SK-N-SH (cell line): ENCODE measurements at regions not wholly inside any gene's neighbourhood (a gene's known extent, or its start where the extent isn't known, plus 50 kb on each side); places are given as distances from the start of the nearest gene placed in this dataset.

Experiments
- CTCF ChIA-PET: fragments of 300-600, 350-600 bp; formaldehyde crosslinking; extraction: SDS; loops from one replicate; lab custom pipeline; 2021; lab: Yijun Ruan, JAX
- POLR2A ChIA-PET: fragments of 350-600 bp; sonication (Branson Sonifier 250); formaldehyde crosslinking; extraction: SDS; loops from one replicate; lab custom pipeline; 2020; ENCODE audit warnings: antibody characterized with exemption, inconsistent platforms; lab: Yijun Ruan, JAX
- DNase-seq: peaks from one replicate; pipeline ENCODE4 v3.0.0; 2012
- H2AFZ ChIP-seq: fragments of 200-600 bp; sonication (generic); 2 replicates; pipeline ENCODE4 v1.8.1; 2016; ENCODE audit warnings: antibody characterized with exemption, mild to moderate bottlenecking, low read depth
- H3F3A ChIP-seq: fragments of 200-600 bp; sonication (generic); replicated peaks from 2 replicates; pipeline ENCODE3; 2016; ENCODE audit warnings: antibody characterized with exemption, mild to moderate bottlenecking; ENCODE audit not compliant: insufficient read depth
- H3K27ac ChIP-seq, 2 experiments: fragments of 200-500 bp in 1 of 2; fragments of 200-600 bp in 1 of 2; sonication (Bioruptor generic) in 1 of 2; sonication (generic), shearing (Covaris generic) in 1 of 2; 2 replicates each; pipeline versions ENCODE4 v1.5.1 to v1.6.1; 2014 to 2016; ENCODE audit warnings: low read depth in 2 of 2, inconsistent platforms in 1 of 2, low read length in 1 of 2, mild to moderate bottlenecking in 1 of 2, mixed read lengths in 1 of 2
- H3K27me3 ChIP-seq: fragments of 200-600 bp; sonication (generic), shearing (Covaris generic); 2 replicates; pipeline ENCODE4 v1.6.1; 2016; ENCODE audit warnings: mixed run types; ENCODE audit not compliant: insufficient read depth
- H3K36me3 ChIP-seq, 2 experiments: fragments of 200-500 bp in 1 of 2; fragments of 200-600 bp in 1 of 2; sonication (Bioruptor generic) in 1 of 2; sonication (generic) in 1 of 2; replicated peaks in 1 of 2; 2 replicates each; pipeline versions ENCODE3 to v1.5.1; 2014 to 2016; ENCODE audit warnings: low read length in 1 of 2, mild to moderate bottlenecking in 1 of 2; ENCODE audit not compliant: insufficient read depth in 2 of 2, control insufficient read depth in 1 of 2
- H3K4me1 ChIP-seq, 2 experiments: fragments of 200-500 bp in 1 of 2; fragments of 200-600 bp in 1 of 2; sonication (Bioruptor generic) in 1 of 2; sonication (generic), shearing (Covaris generic) in 1 of 2; 2 replicates each; pipeline versions ENCODE4 v1.5.1 to v1.6.1; 2014 to 2016; ENCODE audit warnings: low read depth in 1 of 2, low read length in 1 of 2, mixed run types in 1 of 2; ENCODE audit not compliant: insufficient read depth in 2 of 2, control insufficient read depth in 1 of 2
- H3K4me2 ChIP-seq: fragments of 200-600 bp; sonication (generic), shearing (Covaris generic); 2 replicates; pipeline ENCODE4 v1.6.1; 2017; ENCODE audit warnings: mixed run types
- H3K4me3 ChIP-seq, 2 experiments: fragments of 200-500 bp in 1 of 2; fragments of 200-600 bp in 1 of 2; sonication (Bioruptor generic) in 1 of 2; sonication (generic), shearing (Covaris generic) in 1 of 2; 2 replicates each; pipeline versions ENCODE4 v1.5.1 to v1.8.1; 2014 to 2016; ENCODE audit warnings: low read depth in 2 of 2, inconsistent platforms in 1 of 2, low read length in 1 of 2, mild to moderate bottlenecking in 1 of 2, mixed read lengths in 1 of 2, moderate library complexity in 1 of 2
- H3K79me2 ChIP-seq: fragments of 200-600 bp; sonication (generic); 2 replicates; pipeline ENCODE4 v1.8.1; 2017; ENCODE audit warnings: mild to moderate bottlenecking; ENCODE audit not compliant: insufficient read depth
- H3K9ac ChIP-seq: fragments of 200-600 bp; sonication (generic); 2 replicates; pipeline ENCODE4 v1.6.1; 2017; ENCODE audit warnings: mixed run types
- H3K9me2 ChIP-seq: fragments of 200-600 bp; sonication (generic); 2 replicates; pipeline ENCODE4 v1.6.1; 2017; ENCODE audit warnings: mixed run types
- H3K9me3 ChIP-seq: fragments of 200-600 bp; sonication (generic); 2 replicates; pipeline ENCODE4 v1.6.1; 2017; ENCODE audit warnings: mixed run types, mild to moderate bottlenecking, moderate library complexity
- H4K20me1 ChIP-seq: fragments of 200-600 bp; sonication (generic); 2 replicates; pipeline ENCODE4 v1.6.1; 2017; ENCODE audit warnings: mild to moderate bottlenecking, mixed run types; ENCODE audit not compliant: insufficient read depth
- CHD2 ChIP-seq: fragments of 150-350 bp; IDR thresholded peaks from 2 replicates; pipeline ENCODE4 v1.6.1; 2018; ENCODE audit warnings: low read length; ENCODE audit not compliant: partially characterized antibody
- ELF1 ChIP-seq: IDR thresholded peaks from 2 replicates; pipeline ENCODE4 v1.4.0; 2012
- EP300 ChIP-seq, 2 experiments: IDR thresholded peaks; 2 replicates each; pipeline versions ENCODE4 v1.4.0 to v1.6.1; 2012; ENCODE audit warnings: borderline replicate concordance in 1 of 2, low read depth in 1 of 2, low read length in 1 of 2
- FOSL2 ChIP-seq: IDR thresholded peaks from 2 replicates; pipeline ENCODE4 v1.4.0; 2012; ENCODE audit warnings: low read depth, mild to moderate bottlenecking, moderate library complexity, borderline replicate concordance
- FOXJ3 ChIP-seq: sonication (generic); formaldehyde crosslinking; IDR thresholded peaks from 2 replicates; pipeline ENCODE4 v1.5.1; 2020; ENCODE audit warnings: mild to moderate bottlenecking, missing genetic modification reagents
- FOXM1 ChIP-seq: IDR thresholded peaks from 2 replicates; pipeline ENCODE4 v1.4.0; 2012; ENCODE audit warnings: low read depth, mild to moderate bottlenecking
- GATA2 ChIP-seq: sonication (generic); formaldehyde crosslinking; IDR thresholded peaks from 2 replicates; pipeline ENCODE4 v1.5.0; 2020; ENCODE audit warnings: mild to moderate bottlenecking, missing genetic modification reagents
- JUND ChIP-seq: IDR thresholded peaks from 2 replicates; pipeline ENCODE4 v1.4.0; 2012
- MXI1 ChIP-seq: IDR thresholded peaks from 2 replicates; pipeline ENCODE4 v1.6.1; 2012; ENCODE audit warnings: mild to moderate bottlenecking, low read depth, low read length, improper control_type of control experiment
- NRF1 ChIP-seq: IDR thresholded peaks from 2 replicates; pipeline ENCODE4 v1.6.1; 2012; ENCODE audit warnings: low read depth, mild to moderate bottlenecking, low read length
- PBX3 ChIP-seq: IDR thresholded peaks from 2 replicates; pipeline ENCODE4; 2012
- RAD21 ChIP-seq: IDR thresholded peaks from 2 replicates; pipeline ENCODE4 v1.6.1; 2012; ENCODE audit warnings: mild to moderate bottlenecking, low read length
- REST ChIP-seq: IDR thresholded peaks from 2 replicates; pipeline ENCODE4 v1.6.1; 2012; ENCODE audit warnings: mild to moderate bottlenecking, low read depth, low read length, moderate library complexity
- SIN3A ChIP-seq: IDR thresholded peaks from 2 replicates; pipeline ENCODE4 v1.6.1; 2012; ENCODE audit warnings: low read depth, mild to moderate bottlenecking, low read length, moderate library complexity, borderline replicate concordance
- TAF1 ChIP-seq: IDR thresholded peaks from 2 replicates; pipeline ENCODE4 v1.6.1; 2012; ENCODE audit warnings: low read depth, mild to moderate bottlenecking, low read length, moderate library complexity, borderline replicate concordance
- YY1 ChIP-seq: IDR thresholded peaks from 2 replicates; pipeline ENCODE4 v1.4.0; 2012; ENCODE audit warnings: low read depth, mild to moderate bottlenecking
- WGBS: methylation state at CpG from one replicate; pipeline ENCODE4 v1.1.6; 2017; ENCODE audit warnings: low lambda C conversion rate; 5-methylcytosine and 5-hydroxymethylcytosine counted together

- H2AFZ ChIP-seq: no peak overlapping the region
- no peaks in the 10 kb centered on the region for H3K36me3 ChIP-seq
- no peaks in the 10 kb centered on the region for H3K79me2 ChIP-seq
- ChIA-PET CTCF (no interaction called here), POLR2A (no interaction called here)
- no peaks in the 10 kb centered on the region for H4K20me1 ChIP-seq
- no peaks in the 10 kb centered on the region for H3F3A ChIP-seq
- no peaks in the 10 kb centered on the region for H3K9me2 ChIP-seq
- H3K27me3 ChIP-seq: no peaks in the 10 kb centered on the region
- no peak overlapping the region for H3K9ac ChIP-seq
- H3K4me3 ChIP-seq: no peak overlapping the region
- no peak for DNase-seq
- TF ChIP-seq PBX3 (no peak), MXI1 (no peak), FOSL2 (no peak), CHD2 (no peak), ELF1 (no peak), FOXM1 (no peak)
- H3K27ac ChIP-seq: no peak overlapping the region
- H3K9me3 ChIP-seq: no peaks in the 10 kb centered on the region
- no peak overlapping the region for H3K4me2 ChIP-seq
- peaks cover 0 to 4% of the 10 kb centered on the region in 2 experiments; a peak in 1 of 4 replicates for H3K4me1 ChIP-seq
- 56% methylated on average over 5 of the region's 5 CpGs for WGBS
Observed at GRCh38 chr16:16994831-16995230, 475.9 kb downstream of the XYLT1 start.

GRCh38 chr16:16996827-16997226 is 473.9 kb downstream of the XYLT1 start:
- H3K4me3 ChIP-seq: no peak overlapping the region
- ChIA-PET CTCF (interaction anchor here (1.1 kb wide), 1 partner anchor 19 kb away, joined by 4 read pairs; no protein-coding TSS in a partner anchor), POLR2A (no interaction called here)
- no peaks in the 10 kb centered on the region for H3K27me3 ChIP-seq
- no peaks in the 10 kb centered on the region for H3F3A ChIP-seq
- TF ChIP-seq FOXJ3 (CRISPR knock-in tag) (no peak), RAD21 (peak; percentile 44; the same call in 1 of the 2 replicates)
- H3K36me3 ChIP-seq: no peaks in the 10 kb centered on the region
- no peaks in the 10 kb centered on the region for H3K9me3 ChIP-seq
- H3K27ac ChIP-seq: no peak overlapping the region
- H4K20me1 ChIP-seq: no peaks in the 10 kb centered on the region
- no peak for DNase-seq
- H3K9ac ChIP-seq: no peak overlapping the region
- no peak overlapping the region for H3K4me2 ChIP-seq
- H2AFZ ChIP-seq: no peak overlapping the region
- peaks cover 0 to 4% of the 10 kb centered on the region in 2 experiments; a peak in 1 of 4 replicates for H3K4me1 ChIP-seq
- no peaks in the 10 kb centered on the region for H3K79me2 ChIP-seq
- H3K9me2 ChIP-seq: no peaks in the 10 kb centered on the region
- WGBS: 67% methylated on average over 3 of the region's 3 CpGs

GRCh38 chr16:16997349-16997748 is 473.4 kb downstream of the XYLT1 start:
- Histone ChIP-seq H3K9me3 (no peaks in the 10 kb centered on the region), H3K27ac (no peak overlapping the region), H3K9me2 (no peaks in the 10 kb centered on the region), H3K4me1 (peaks cover 0 to 4% of the 10 kb centered on the region in 2 experiments; a peak in 1 of 4 replicates), H2AFZ (no peak overlapping the region), H3K27me3 (no peaks in the 10 kb centered on the region), H3K4me2 (no peak overlapping the region), H4K20me1 (no peaks in the 10 kb centered on the region), H3K9ac (no peak overlapping the region), H3K36me3 (no peaks in the 10 kb centered on the region), H3K79me2 (no peaks in the 10 kb centered on the region), H3F3A (no peaks in the 10 kb centered on the region), H3K4me3 (no peak overlapping the region)
- DNase-seq: no peak
- POLR2A ChIA-PET: no interaction called here
- 66% methylated on average over 6 of the region's 6 CpGs for WGBS
- CTCF ChIA-PET: interaction anchor here (1.1 to 1.5 kb wide), 3 partner anchors 11 to 19 kb away, joined by 4 to 6 read pairs (median 5); no protein-coding TSS in a partner anchor
- TF ChIP-seq PBX3 (no peak), EP300 (IDR thresholded peaks at IDR 0.05; ENCODE audit: borderline replicate concordance in 1 of 2, low read depth in 1 of 2, low read length in 1 of 2) (no peak), GATA2 (CRISPR knock-in tag) (no peak), YY1 (no peak), JUND (no peak), SIN3A (no peak), REST (no peak), TAF1 (no peak), CHD2 (no peak), NRF1 (no peak), MXI1 (no peak)
